Panc1 (cell line): ENCODE measurements at regions not wholly inside any gene's neighbourhood (a gene's known extent, or its start where the extent isn't known, plus 50 kb on each side); places are given as distances from the start of the nearest gene placed in this dataset.

Source experiments
- CTCF ChIP-seq: fragments of 450-650 bp; IDR thresholded peaks from 2 replicates; pipeline ENCODE4 v1.5.1; 2017; ENCODE audit warnings: mild to moderate bottlenecking
- POLR2AphosphoS5 ChIP-seq: IDR thresholded peaks from 2 replicates; pipeline ENCODE4 v1.6.1; 2012; ENCODE audit warnings: mild to moderate bottlenecking, low read depth, low read length, moderate library complexity
- REST ChIP-seq, 2 experiments: IDR thresholded peaks; 2 replicates each; pipeline ENCODE4 v1.6.1; 2011 to 2012; ENCODE audit warnings: low read depth in 2 of 2, control low read depth in 1 of 2, low read length in 1 of 2, mild to moderate bottlenecking in 1 of 2, moderate library complexity in 1 of 2; ENCODE audit not compliant: insufficient read depth in 1 of 2
- SIN3A ChIP-seq: IDR thresholded peaks from 2 replicates; pipeline ENCODE4 v1.6.1; 2012; ENCODE audit warnings: low read depth, mild to moderate bottlenecking, low read length, moderate library complexity, borderline replicate concordance; ENCODE audit not compliant: insufficient read depth
- TCF7L2 ChIP-seq: IDR thresholded peaks from 2 replicates; pipeline ENCODE4 v1.6.1; 2011; ENCODE audit warnings: mild to moderate bottlenecking, low read depth, low read length, inconsistent platforms

- TF ChIP-seq CTCF (no peak), REST (IDR thresholded peaks at IDR 0.05; ENCODE audit: insufficient read depth in 1 of 2, low read depth in 2 of 2, low read length in 1 of 2) (no peak), POLR2AphosphoS5 (no peak), TCF7L2 (no peak), SIN3A (no peak)
Observed at GRCh38 chr18:4878480-4878879, 318.6 kb downstream of the AKAIN1 start.
